ENCODE measurements at regions not wholly inside any gene's neighbourhood (a gene's known extent, or its start where the extent isn't known, plus 50 kb on each side); places are given as distances from the start of the nearest gene placed in this dataset.

DNA sequence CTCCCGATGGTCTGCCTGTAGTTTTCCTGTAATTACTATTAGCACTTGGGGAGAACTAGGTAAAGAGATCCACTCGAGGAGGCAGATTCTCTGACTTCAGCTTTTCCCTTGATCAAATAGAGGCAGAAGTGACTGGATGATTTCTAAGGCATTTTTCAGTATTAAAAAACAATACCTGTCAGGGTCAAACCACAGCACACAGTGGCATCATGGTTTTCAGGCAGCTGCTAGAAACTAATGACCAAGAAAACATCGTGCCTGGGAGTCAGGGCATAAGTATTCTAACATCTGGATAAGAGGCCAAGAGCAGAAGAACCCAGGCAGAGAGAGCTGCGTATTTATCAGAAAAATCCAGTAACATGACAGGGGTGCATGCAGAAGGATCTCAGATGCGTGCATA lies 419.9 kb downstream of the TUSC7 start:
- no peak for DNase-seq

DNA sequence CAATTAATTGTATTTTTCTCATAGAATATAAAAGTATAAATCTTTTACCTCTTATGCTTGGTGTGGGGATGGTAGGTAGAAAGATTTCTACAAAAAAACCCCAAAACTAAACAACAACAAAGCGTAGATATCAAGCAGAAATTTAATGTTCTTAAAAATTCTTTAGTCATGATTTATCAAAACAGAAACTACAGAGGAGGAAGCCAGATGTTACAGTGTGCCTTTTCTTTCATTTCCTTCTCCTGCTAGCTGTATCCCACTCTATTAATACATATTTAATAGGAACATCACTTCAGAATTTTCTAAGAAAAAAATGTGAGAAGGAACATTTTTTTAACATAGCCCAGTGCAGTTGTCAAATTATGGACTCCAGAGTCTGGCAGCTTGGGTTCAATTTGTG lies 420.6 kb downstream of the TUSC7 start:
- no peak for DNase-seq

DNA sequence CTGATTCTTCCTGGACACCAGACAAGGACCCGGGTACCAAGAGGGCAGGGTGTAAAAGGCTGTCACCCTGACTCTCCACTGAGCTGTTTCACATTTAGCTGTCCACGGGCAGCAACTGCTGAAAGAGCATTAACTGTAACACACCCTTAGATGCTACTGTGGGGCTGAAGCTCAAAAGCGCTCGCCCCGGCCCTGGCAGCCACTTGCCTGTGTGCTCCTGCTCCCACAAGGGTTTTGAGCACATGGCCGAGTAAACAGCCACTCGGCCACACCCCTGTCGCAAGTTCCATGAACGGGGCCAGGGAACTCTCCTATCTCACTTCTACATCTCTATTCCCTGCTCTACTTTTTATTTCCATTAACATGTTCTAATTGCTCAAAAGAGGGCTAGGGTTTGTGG lies 421.7 kb downstream of the TUSC7 start:
- DNase-seq = no peak

DNA sequence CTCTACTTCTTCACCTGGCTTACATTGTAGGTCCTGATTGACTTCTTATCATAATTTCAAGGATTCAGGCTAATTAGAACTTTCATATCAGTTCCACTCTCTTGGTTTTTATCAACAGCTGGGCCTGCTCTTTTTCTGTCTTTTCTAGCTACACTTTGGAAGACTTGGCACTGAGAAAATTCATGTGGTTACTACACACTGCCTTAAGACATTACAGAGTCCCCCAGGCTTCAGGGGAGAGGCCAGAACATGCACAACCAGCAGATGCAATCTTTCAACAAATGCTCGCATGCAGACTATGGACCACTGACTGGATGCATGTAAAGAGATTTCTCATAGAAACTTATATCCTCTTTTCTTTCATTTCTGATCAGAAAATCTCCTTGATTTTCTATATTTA lies 423.5 kb downstream of the TUSC7 start:
- no peak for DNase-seq

- DNase-seq = no peak
Measured at GRCh38 chr3:117135207-117135606, 425.6 kb downstream of the TUSC7 start.

DNA sequence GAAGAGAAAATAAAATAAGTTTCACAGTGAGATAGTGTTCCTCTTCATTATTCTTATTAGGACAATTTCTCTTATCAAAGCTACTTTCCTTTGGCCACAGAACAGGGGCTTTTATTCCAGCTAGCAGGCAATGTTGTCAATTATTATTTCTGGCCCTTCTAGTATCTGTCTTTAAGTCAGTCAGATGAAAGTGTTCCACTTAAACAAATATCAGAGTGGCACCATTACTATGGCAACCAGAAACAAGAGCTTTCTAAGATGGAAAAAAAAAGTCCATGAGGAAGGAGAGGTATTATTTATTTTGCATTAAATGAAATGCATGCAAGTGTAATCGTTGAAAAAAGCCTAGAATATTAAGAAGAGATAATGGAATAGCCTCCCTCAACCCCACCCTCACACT lies 426.4 kb downstream of the TUSC7 start:
- no peak for DNase-seq

DNA sequence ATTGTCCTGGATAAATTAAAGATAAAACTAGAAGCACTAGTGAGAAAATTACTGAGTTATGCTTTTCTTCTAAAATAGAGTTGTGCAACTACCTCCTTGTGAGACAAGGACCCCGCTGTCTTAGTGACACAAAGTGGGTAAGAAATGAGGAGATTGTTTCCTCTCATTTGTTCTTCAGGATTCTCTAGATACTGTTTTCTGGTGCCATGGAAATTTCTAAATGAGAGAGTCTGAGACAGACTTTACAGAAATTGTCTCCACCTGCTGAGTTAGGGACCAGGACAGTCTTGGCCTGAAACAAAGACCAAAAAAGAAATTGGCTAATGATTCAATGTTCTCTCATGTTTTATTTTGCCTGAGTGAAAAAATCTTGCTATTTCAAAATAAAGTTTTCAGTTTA lies 427.5 kb downstream of the TUSC7 start:
- DNase-seq = no peak

DNA sequence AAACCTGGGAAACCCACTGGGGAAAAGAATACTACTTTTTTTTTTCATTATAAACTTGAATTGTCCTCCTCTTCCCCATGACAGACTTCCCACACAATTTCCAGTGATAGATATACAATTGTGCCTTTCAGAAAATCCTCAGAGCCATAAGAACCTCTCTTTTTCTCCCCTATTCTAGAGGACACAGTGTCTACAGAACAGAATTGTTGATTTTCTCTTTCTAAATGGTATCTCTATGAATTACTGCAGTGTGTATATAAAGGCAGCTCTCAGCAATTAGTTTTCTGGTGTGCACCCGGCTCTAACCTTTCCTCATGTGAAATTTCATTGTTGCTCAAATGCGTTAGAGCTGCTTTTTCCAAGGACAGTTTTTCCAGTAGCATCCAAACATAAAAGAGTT lies 430.1 kb downstream of the TUSC7 start:
- no peak for DNase-seq

GRCh38 chr3:117141812-117142211 lies 432.2 kb downstream of the TUSC7 start:
- no peak for DNase-seq

DNA sequence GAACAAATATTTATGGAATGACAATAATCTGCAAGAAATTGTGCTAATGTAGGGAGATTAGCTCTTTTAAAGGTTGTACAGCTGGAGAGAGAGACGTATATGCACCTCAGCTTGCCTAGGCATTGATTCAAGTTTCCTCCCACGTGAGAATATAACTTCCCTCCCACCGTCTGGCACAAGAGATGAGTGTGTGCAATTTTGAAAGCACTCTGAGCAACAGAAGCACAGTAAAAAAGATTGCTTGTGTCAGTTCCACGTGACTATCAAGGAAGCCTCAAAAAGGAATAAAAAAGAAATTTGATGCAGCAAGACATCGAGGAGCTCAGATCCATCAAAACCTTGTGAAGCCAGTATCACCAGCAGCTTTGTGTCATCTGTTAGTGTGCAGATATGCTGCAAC lies 435.3 kb downstream of the TUSC7 start:
- DNase-seq = peak; percentile 2

DNA sequence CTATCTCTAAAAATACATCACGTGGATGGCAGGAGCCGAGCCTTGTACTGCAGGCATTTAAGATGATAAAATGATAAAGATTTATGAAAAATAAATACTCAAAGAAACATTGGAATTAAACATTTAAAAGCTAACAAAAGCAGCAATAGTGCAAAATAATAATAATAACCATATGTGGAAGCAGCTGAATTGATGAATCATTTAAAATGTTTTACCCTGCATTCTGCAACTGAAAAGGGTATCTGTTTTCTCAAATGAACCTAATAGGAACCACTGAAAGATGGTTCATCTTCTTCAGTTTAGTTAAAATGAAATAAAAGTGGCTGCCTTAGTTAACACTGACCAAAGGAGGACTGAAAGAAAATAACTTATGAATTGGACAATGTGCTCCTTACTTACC lies 436.1 kb downstream of the TUSC7 start:
- DNase-seq = no peak

GRCh38 chr3:117146571-117146970 lies 437.0 kb downstream of the TUSC7 start:
- no peak for DNase-seq

DNA sequence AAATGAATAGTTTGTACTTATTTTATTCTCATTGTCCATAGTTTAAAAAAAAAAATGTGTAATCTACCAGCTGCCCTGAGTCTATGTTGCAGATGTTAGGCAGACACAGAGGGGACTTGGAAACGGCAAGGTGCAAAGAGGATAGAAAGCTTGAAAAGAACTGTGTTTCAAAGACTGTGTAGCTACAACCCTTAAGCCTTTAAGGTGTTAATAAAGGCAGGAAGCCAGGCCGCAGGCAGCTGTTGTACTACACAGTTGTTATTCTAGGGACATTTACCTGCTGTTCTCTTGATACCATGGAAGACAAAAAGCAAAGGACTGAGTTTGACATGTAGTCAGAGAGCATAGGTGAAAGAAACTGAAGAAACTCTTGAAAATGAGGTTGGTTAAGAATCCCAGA lies 440.0 kb downstream of the TUSC7 start:
- DNase-seq = no peak

DNA sequence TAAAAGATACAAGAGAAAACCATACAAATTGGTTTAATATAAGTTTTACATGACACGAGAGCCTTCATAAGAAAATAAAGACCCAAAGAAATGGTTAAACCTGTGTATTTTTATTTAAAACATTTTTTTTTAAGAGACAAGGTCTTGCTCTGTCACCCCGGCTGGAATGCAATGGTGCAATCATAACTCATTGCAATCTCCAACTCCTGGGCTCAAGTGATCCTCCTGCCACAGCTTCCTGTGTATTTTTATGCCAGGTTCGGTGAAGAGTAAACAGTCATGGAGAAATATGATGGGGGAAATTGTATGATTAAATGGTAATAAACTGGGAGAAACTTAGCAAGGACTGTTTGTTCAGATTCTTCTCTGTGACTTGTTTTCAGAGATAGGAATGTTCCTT lies 441.0 kb downstream of the TUSC7 start:
- no peak for DNase-seq

GRCh38 chr3:117160176-117160575 lies 450.6 kb downstream of the TUSC7 start:
- DNase-seq = no peak

GRCh38 chr3:117161816-117162215 lies 452.2 kb downstream of the TUSC7 start:
- DNase-seq = no peak

- no peak for DNase-seq
Measured at GRCh38 chr3:117165176-117165575, 455.6 kb downstream of the TUSC7 start.

- no peak for DNase-seq
Measured at GRCh38 chr3:117165601-117166051, 456.0 kb downstream of the TUSC7 start.

- DNase-seq = no peak
Measured at GRCh38 chr3:117168896-117169295, 459.3 kb downstream of the TUSC7 start.

DNA sequence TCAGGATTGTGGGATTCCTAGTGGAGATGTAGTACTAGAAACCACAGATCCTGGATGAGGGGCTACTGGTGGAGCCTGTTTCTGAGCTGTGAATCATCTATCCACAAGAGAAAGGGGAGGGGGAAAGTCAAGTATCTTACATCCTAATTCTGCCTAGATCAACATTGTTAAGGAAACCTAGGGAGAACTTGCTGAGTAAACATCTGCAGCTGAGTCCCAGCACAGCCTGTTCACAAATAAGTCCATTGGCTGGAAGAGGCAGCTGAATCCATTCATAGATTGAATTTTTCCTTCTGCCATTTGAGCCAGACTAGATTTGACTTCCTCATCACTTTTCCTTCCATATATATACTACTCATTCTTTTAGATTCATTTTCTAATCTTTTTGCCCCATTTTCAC lies 460.5 kb downstream of the TUSC7 start:
- no peak for DNase-seq

DNA sequence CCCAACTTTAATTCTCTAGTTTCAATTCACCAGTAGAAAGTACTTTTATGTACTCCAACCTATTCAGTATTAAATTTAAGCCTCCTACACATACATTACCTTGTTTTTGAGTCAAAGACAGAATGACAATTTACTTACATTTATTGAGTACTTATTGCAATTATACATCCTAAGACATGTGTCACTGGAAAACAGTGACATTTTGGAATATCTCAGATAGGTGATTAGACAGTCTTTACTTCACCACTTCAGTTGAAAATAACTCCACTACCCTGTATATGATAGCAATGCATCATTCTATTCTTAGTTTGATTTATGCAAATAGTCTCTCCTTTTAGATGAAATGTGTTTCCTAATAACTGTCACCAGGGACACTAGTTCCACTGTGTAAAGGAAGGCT lies 461.5 kb downstream of the TUSC7 start:
- DNase-seq = no peak

DNA sequence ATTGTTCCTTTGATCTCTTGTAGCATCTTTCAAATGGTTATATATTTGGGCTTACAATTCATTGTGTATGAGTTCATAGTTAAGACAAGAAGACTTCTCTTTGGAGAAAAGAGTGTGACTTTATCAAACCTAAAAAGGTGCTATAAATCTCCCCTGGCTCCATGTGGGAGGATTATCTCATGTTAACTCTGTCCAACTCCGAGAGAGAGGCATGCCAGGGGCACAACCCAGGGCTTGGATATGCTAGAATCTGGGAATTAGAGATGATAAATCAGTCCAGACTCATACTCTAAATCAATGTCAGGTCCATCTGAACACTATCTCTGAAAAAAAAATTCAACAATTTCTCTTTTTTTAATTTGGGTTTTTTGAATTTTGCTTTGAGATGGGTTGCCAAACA lies 462.8 kb downstream of the TUSC7 start:
- DNase-seq = no peak

GRCh38 chr3:117181222-117181621 lies 471.6 kb downstream of the TUSC7 start:
- no peak for DNase-seq

- no peak for DNase-seq
Measured at GRCh38 chr3:117184574-117184973, 475.0 kb downstream of the TUSC7 start.

DNA sequence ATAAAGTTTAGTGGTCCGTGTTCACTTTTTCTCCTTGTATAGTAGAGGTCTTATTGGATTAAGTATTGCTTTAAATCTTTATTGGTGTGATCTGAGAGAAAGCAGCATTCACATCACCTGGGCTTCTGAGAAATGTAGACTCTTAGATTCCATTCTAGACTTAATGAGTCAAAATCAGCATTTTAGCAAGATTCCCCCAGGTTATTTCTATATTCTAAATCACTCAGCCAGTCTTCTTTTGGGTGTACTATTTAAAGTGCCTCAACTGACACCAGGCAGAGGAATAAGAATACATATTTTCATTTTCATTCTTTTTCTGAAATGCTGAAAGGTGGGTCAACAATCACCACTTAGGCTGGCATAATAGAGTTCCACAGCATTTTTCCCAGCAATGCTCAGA lies 481.7 kb downstream of the TUSC7 start:
- DNase-seq = no peak

- DNase-seq = no peak
Measured at GRCh38 chr3:117192888-117193287, 483.3 kb downstream of the TUSC7 start.

All from occipital lobe (tissue), 1 donor.